PFSK-1 (cell line): ENCODE measurements at regions not wholly inside any gene's neighbourhood (a gene's known extent, or its start where the extent isn't known, plus 50 kb on each side); places are given as distances from the start of the nearest gene placed in this dataset.

Source experiments
- FOXP2 ChIP-seq: optimal IDR thresholded peaks from 2 replicates; pipeline ENCODE3; 2011; ENCODE audit warnings: borderline replicate concordance, control low read depth, inconsistent platforms; ENCODE audit not compliant: insufficient read depth; ENCODE audit errors: extremely low read length, extremely low read depth
- POLR2AphosphoS5 ChIP-seq: IDR thresholded peaks from 2 replicates; pipeline ENCODE4 v1.6.1; 2012; ENCODE audit warnings: low read depth, mild to moderate bottlenecking, control low read depth, low read length, moderate library complexity
- SIN3A ChIP-seq: IDR thresholded peaks from 2 replicates; pipeline ENCODE4 v1.6.1; 2012; ENCODE audit warnings: mild to moderate bottlenecking, low read length, moderate library complexity, borderline replicate concordance; ENCODE audit not compliant: insufficient read depth
- TAF1 ChIP-seq: IDR thresholded peaks from 2 replicates; pipeline ENCODE4 v1.6.1; 2012; ENCODE audit warnings: low read length, control low read depth, borderline replicate concordance; ENCODE audit not compliant: insufficient read depth
- TF ChIP-seq, protein P1 (sequence below), 2 experiments: IDR thresholded peaks; 2 replicates each; pipeline versions ENCODE4 v1.6.1 to v1.8.0; 2011 to 2012; ENCODE audit warnings: low read depth in 2 of 2, low read length in 2 of 2, control low read depth in 1 of 2, inconsistent platforms in 1 of 2, mild to moderate bottlenecking in 1 of 2, moderate library complexity in 1 of 2; ENCODE audit not compliant: insufficient read depth in 1 of 2

DNA sequence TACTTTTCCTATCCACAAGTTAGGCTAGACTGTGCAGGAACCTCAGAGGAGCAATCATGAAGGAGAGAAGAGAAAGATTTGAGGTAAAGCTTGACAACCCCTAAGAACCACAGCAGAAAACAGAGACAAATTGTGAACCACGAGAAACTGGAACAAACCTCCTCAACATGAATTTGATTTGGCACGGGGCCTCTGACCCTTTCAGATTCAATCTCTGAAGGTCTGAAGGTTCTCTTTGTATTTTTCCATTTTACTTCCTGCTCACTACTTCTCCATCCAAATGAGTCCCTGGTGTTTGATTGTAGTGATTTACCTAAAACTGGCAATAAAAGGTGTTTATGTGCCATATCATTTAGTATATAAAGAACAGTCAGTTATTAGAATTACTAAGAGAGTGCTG lies 126.1 kb upstream of the STXBP5 start:
- no peak for TF ChIP-seq SIN3A
- TF ChIP-seq TAF1, result no peak
- TF ChIP-seq POLR2AphosphoS5, result no peak
- TF ChIP-seq, protein P1, sequence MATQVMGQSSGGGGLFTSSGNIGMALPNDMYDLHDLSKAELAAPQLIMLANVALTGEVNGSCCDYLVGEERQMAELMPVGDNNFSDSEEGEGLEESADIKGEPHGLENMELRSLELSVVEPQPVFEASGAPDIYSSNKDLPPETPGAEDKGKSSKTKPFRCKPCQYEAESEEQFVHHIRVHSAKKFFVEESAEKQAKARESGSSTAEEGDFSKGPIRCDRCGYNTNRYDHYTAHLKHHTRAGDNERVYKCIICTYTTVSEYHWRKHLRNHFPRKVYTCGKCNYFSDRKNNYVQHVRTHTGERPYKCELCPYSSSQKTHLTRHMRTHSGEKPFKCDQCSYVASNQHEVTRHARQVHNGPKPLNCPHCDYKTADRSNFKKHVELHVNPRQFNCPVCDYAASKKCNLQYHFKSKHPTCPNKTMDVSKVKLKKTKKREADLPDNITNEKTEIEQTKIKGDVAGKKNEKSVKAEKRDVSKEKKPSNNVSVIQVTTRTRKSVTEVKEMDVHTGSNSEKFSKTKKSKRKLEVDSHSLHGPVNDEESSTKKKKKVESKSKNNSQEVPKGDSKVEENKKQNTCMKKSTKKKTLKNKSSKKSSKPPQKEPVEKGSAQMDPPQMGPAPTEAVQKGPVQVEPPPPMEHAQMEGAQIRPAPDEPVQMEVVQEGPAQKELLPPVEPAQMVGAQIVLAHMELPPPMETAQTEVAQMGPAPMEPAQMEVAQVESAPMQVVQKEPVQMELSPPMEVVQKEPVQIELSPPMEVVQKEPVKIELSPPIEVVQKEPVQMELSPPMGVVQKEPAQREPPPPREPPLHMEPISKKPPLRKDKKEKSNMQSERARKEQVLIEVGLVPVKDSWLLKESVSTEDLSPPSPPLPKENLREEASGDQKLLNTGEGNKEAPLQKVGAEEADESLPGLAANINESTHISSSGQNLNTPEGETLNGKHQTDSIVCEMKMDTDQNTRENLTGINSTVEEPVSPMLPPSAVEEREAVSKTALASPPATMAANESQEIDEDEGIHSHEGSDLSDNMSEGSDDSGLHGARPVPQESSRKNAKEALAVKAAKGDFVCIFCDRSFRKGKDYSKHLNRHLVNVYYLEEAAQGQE (IDR thresholded peaks at IDR 0.05; ENCODE audit: insufficient read depth in 1 of 2, low read depth in 2 of 2, low read length in 2 of 2), result no peak
- TF ChIP-seq FOXP2, result no peak

DNA sequence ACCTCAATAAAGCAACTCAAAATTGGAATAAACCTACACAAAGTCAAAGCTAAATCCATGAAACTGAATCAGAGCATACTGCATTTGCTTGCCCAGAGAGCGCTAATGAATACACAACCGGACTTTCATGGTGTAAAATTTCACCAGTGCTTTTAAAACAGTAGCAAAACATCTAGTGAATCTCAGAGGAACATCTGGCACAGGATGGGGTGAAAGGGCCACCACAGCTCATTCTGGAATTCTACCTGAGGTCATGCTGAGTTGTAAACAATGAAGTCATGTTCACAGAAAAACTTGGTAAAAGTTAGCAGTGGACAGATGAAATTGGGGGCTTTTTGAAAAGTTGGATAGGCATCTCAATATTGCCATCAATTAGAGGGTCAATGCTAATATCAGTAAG lies 125.6 kb upstream of the STXBP5 start:
- TF ChIP-seq, protein P1 (IDR thresholded peaks at IDR 0.05; ENCODE audit: insufficient read depth in 1 of 2, low read depth in 2 of 2, low read length in 2 of 2), result no peak
- TF ChIP-seq POLR2AphosphoS5, result no peak
- TF ChIP-seq SIN3A, result no peak
- no peak for TF ChIP-seq TAF1
- TF ChIP-seq FOXP2, result no peak

- TF ChIP-seq SIN3A (no peak), FOXP2 (no peak), POLR2AphosphoS5 (no peak), TAF1 (no peak)
- TF ChIP-seq, protein P1 (IDR thresholded peaks at IDR 0.05; ENCODE audit: insufficient read depth in 1 of 2, low read depth in 2 of 2, low read length in 2 of 2), result no peak
Observed at GRCh38 chr6:147080225-147080624, 124.0 kb upstream of the STXBP5 start.

- TF ChIP-seq, protein P1 (IDR thresholded peaks at IDR 0.05; ENCODE audit: insufficient read depth in 1 of 2, low read depth in 2 of 2, low read length in 2 of 2), result no peak
- TF ChIP-seq POLR2AphosphoS5, result no peak
- TF ChIP-seq TAF1, result no peak
- no peak for TF ChIP-seq FOXP2
- TF ChIP-seq SIN3A, result no peak
Observed at GRCh38 chr6:147081076-147081609, 123.1 kb upstream of the STXBP5 start.

GRCh38 chr6:147087641-147088040 lies 116.6 kb upstream of the STXBP5 start:
- TF ChIP-seq, protein P1 (IDR thresholded peaks at IDR 0.05; ENCODE audit: insufficient read depth in 1 of 2, low read depth in 2 of 2, low read length in 2 of 2), result no peak
- TF ChIP-seq POLR2AphosphoS5 (no peak), TAF1 (no peak), FOXP2 (no peak), SIN3A (no peak)
